SU-DHL-6 (cell line): ENCODE measurements at regions not wholly inside any gene's neighbourhood (a gene's known extent, or its start where the extent isn't known, plus 50 kb on each side); places are given as distances from the start of the nearest gene placed in this dataset.

ENCODE experiments used
- H2AFZ ChIP-seq: fragments of 200-600 bp; sonication (generic); 2 replicates; pipeline ENCODE4 v1.6.1; 2014; ENCODE audit warnings: low read depth, mild to moderate bottlenecking, moderate library complexity, mixed read lengths, antibody characterized with exemption, low read length; ENCODE audit not compliant: severe bottlenecking
- H3F3A ChIP-seq: fragments of 200-600 bp; shearing (Covaris generic); 2 replicates; pipeline ENCODE4 v1.6.0; 2016; ENCODE audit warnings: antibody characterized with exemption, mild to moderate bottlenecking; ENCODE audit not compliant: insufficient read depth
- H3K27ac ChIP-seq: fragments of 200-600 bp; sonication (generic); 2 replicates; pipeline ENCODE4 v1.5.1; 2016; ENCODE audit warnings: low read depth, mild to moderate bottlenecking, low read length, moderate library complexity, mixed read lengths
- H3K27me3 ChIP-seq: fragments of 200-600 bp; sonication (generic), shearing (Covaris generic); 2 replicates; pipeline ENCODE4 v1.6.0; 2014; ENCODE audit warnings: mild to moderate bottlenecking, low read length
- H3K36me3 ChIP-seq: fragments of 200-600 bp; sonication (generic); 2 replicates; pipeline ENCODE4 v1.6.1; 2014; ENCODE audit warnings: mild to moderate bottlenecking, low read length, mixed read lengths
- H3K4me2 ChIP-seq: fragments of 300-600, 200-600 bp; shearing (Covaris generic), sonication (generic); 2 replicates; pipeline ENCODE4 v1.6.0; 2014; ENCODE audit warnings: low read length, low read depth, mild to moderate bottlenecking; ENCODE audit not compliant: poor library complexity, severe bottlenecking
- H3K4me3 ChIP-seq: fragments of 200-600 bp; sonication (generic); 2 replicates; pipeline ENCODE4 v1.5.1; 2014; ENCODE audit warnings: antibody characterized with exemption, low read length, mild to moderate bottlenecking, mixed read lengths; ENCODE audit not compliant: insufficient read depth, poor library complexity, severe bottlenecking
- H3K79me2 ChIP-seq: fragments of 200-600 bp; sonication (generic); 2 replicates; pipeline ENCODE4 v1.6.1; 2014; ENCODE audit warnings: mild to moderate bottlenecking, low read length, moderate library complexity; ENCODE audit not compliant: insufficient read depth
- H3K9ac ChIP-seq: fragments of 200-600 bp; sonication (generic); 2 replicates; pipeline ENCODE4 v1.7.0; 2014; ENCODE audit warnings: mild to moderate bottlenecking, low read length
- H3K9me2 ChIP-seq: fragments of 200-600 bp; sonication (generic); replicated peaks from 2 replicates; pipeline ENCODE4 v1.6.1; 2014; ENCODE audit warnings: low read length; ENCODE audit not compliant: insufficient read depth
- H3K9me3 ChIP-seq: fragments of 200-600 bp; sonication (generic); 2 replicates; pipeline ENCODE4 v1.6.1; 2014; ENCODE audit warnings: low read length, mixed read lengths; ENCODE audit not compliant: insufficient read depth
- H4K20me1 ChIP-seq: fragments of 200-600 bp; sonication (generic); 2 replicates; pipeline ENCODE4 v1.6.1; 2014; ENCODE audit warnings: low read depth, mild to moderate bottlenecking, antibody characterized with exemption, low read length, moderate library complexity, mixed read lengths
- CTCF ChIP-seq: fragments of 200-600 bp; sonication (generic); IDR thresholded peaks from one replicate; pipeline ENCODE4 v1.5.1; 2017; ENCODE audit warnings: antibody characterized with exemption, mild to moderate bottlenecking, low read length, moderate library complexity; ENCODE audit not compliant: insufficient read depth, poor library complexity, severe bottlenecking
- EZH2phosphoT487 ChIP-seq: fragments of 200-600 bp; sonication (generic), shearing (Covaris generic); conservative IDR thresholded peaks from 2 replicates; pipeline ENCODE4 v1.6.1; 2018; ENCODE audit warnings: mild to moderate bottlenecking, antibody characterized with exemption, low read length, moderate library complexity, mixed read lengths

- Histone ChIP-seq H3K4me3 (no peak overlapping the region), H3K9ac (no peak overlapping the region), H2AFZ (no peak overlapping the region), H3F3A (no peaks in the 10 kb centered on the region), H3K9me2 (no peaks in the 10 kb centered on the region), H3K36me3 (no peaks in the 10 kb centered on the region), H3K27me3 (no peaks in the 10 kb centered on the region), H4K20me1 (no peaks in the 10 kb centered on the region), H3K27ac (no peak overlapping the region), H3K4me2 (no peak overlapping the region), H3K79me2 (no peaks in the 10 kb centered on the region), H3K9me3 (no peaks in the 10 kb centered on the region)
- TF ChIP-seq EZH2phosphoT487, result no peak
Measured at GRCh38 chr5:40309851-40310250, 369.9 kb upstream of the PTGER4 start.

- no peak for TF ChIP-seq EZH2phosphoT487
- TF ChIP-seq CTCF, result no peak
- Histone ChIP-seq H3K27ac (no peak overlapping the region), H3K9ac (no peak overlapping the region), H3K79me2 (no peaks in the 10 kb centered on the region), H3K27me3 (no peaks in the 10 kb centered on the region), H3K4me3 (no peak overlapping the region), H3K9me3 (no peaks in the 10 kb centered on the region), H2AFZ (no peak overlapping the region), H3K36me3 (no peaks in the 10 kb centered on the region), H4K20me1 (no peaks in the 10 kb centered on the region), H3K9me2 (no peaks in the 10 kb centered on the region), H3F3A (no peaks in the 10 kb centered on the region), H3K4me2 (no peak overlapping the region)
Measured at GRCh38 chr5:40308867-40309266, 370.8 kb upstream of the PTGER4 start.

- Histone ChIP-seq H3F3A (no peaks in the 10 kb centered on the region), H4K20me1 (no peaks in the 10 kb centered on the region), H3K4me3 (no peak overlapping the region), H3K79me2 (no peaks in the 10 kb centered on the region), H3K9me3 (no peaks in the 10 kb centered on the region), H3K27me3 (no peaks in the 10 kb centered on the region), H3K9me2 (no peaks in the 10 kb centered on the region), H2AFZ (no peak overlapping the region), H3K4me2 (no peak overlapping the region), H3K9ac (no peak overlapping the region), H3K27ac (no peak overlapping the region), H3K36me3 (no peaks in the 10 kb centered on the region)
- TF ChIP-seq EZH2phosphoT487 (no peak), CTCF (no peak)
Measured at GRCh38 chr5:40307920-40308319, 371.8 kb upstream of the PTGER4 start.

- Histone ChIP-seq H2AFZ (no peak overlapping the region), H3K9ac (no peak overlapping the region), H3K27ac (no peak overlapping the region), H4K20me1 (no peaks in the 10 kb centered on the region), H3K4me2 (no peak overlapping the region), H3K27me3 (no peaks in the 10 kb centered on the region), H3K9me2 (no peaks in the 10 kb centered on the region), H3K4me3 (no peak overlapping the region), H3K36me3 (no peaks in the 10 kb centered on the region), H3K79me2 (no peaks in the 10 kb centered on the region), H3F3A (no peaks in the 10 kb centered on the region), H3K9me3 (no peaks in the 10 kb centered on the region)
- TF ChIP-seq CTCF, result no peak
- TF ChIP-seq EZH2phosphoT487, result no peak
Measured at GRCh38 chr5:40306869-40307487, 372.7 kb upstream of the PTGER4 start.
